Upper lobe of left lung (tissue), 4 donors: ENCODE measurements at regions not wholly inside any gene's neighbourhood (a gene's known extent, or its start where the extent isn't known, plus 50 kb on each side); places are given as distances from the start of the nearest gene placed in this dataset.

ENCODE experiments used
- CTCF ChIP-seq, 6 experiments: fragments of 450-650 bp in 4 of 6; fragments of 200-600 bp in 2 of 6; sonication (generic) in 2 of 6; IDR thresholded peaks; one replicate each; pipeline ENCODE4 v1.5.1; 2016 to 2019; ENCODE audit warnings: antibody characterized with exemption in 6 of 6
- POLR2A ChIP-seq, 4 donors: fragments of 450-650 bp; IDR thresholded peaks; one replicate each; pipeline ENCODE4 v1.5.1; 2016 to 2017; ENCODE audit warnings: antibody characterized with exemption in 4 of 4, mild to moderate bottlenecking in 2 of 4
- POLR2AphosphoS5 ChIP-seq, 2 donors: sonication (generic); formaldehyde crosslinking; IDR thresholded peaks; one replicate each; pipeline ENCODE4 v1.5.1; 2017; ENCODE audit warnings: antibody characterized with exemption in 2 of 2

- TF ChIP-seq CTCF (IDR thresholded peaks at IDR 0.05) (no peak), POLR2A (IDR thresholded peaks at IDR 0.05) (no peak), POLR2AphosphoS5 (IDR thresholded peaks at IDR 0.05) (no peak)
Observed at GRCh38 chr5:110853267-110853666, 114.5 kb downstream of the SLC25A46 start.
